Fibroblast of lung (primary cell): ENCODE measurements at regions not wholly inside any gene's neighbourhood (a gene's known extent, or its start where the extent isn't known, plus 50 kb on each side); places are given as distances from the start of the nearest gene placed in this dataset.

Experiments
- EZH2 ChIP-seq: IDR thresholded peaks from 2 replicates; pipeline ENCODE4 v1.5.1; 2012; ENCODE audit warnings: low read length, control low read depth, mild to moderate bottlenecking; ENCODE audit errors: missing control alignments
- TF ChIP-seq, protein P1 (sequence below), 2 donors: IDR thresholded peaks in 1 of 2; conservative IDR thresholded peaks in 1 of 2; 1 replicate in 1 of 2; 2 replicates in 1 of 2; pipeline ENCODE4 v1.5.1; 2011 to 2012; ENCODE audit warnings: low read length in 2 of 2, control low read depth in 1 of 2, inconsistent platforms in 1 of 2, low read depth in 1 of 2, mild to moderate bottlenecking in 1 of 2

GRCh38 chr12:33832900-33833299 lies 189.4 kb upstream of the ALG10 start:
- TF ChIP-seq, protein P1, sequence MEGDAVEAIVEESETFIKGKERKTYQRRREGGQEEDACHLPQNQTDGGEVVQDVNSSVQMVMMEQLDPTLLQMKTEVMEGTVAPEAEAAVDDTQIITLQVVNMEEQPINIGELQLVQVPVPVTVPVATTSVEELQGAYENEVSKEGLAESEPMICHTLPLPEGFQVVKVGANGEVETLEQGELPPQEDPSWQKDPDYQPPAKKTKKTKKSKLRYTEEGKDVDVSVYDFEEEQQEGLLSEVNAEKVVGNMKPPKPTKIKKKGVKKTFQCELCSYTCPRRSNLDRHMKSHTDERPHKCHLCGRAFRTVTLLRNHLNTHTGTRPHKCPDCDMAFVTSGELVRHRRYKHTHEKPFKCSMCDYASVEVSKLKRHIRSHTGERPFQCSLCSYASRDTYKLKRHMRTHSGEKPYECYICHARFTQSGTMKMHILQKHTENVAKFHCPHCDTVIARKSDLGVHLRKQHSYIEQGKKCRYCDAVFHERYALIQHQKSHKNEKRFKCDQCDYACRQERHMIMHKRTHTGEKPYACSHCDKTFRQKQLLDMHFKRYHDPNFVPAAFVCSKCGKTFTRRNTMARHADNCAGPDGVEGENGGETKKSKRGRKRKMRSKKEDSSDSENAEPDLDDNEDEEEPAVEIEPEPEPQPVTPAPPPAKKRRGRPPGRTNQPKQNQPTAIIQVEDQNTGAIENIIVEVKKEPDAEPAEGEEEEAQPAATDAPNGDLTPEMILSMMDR (conservative IDR thresholded peaks at IDR 0.05 in 1 of 2, IDR thresholded peaks at IDR 0.05 in 1 of 2; ENCODE audit: low read depth in 1 of 2, low read length in 2 of 2), result no peak
- no peak for TF ChIP-seq EZH2
